ENCODE measurements at regions not wholly inside any gene's neighbourhood (a gene's known extent, or its start where the extent isn't known, plus 50 kb on each side); places are given as distances from the start of the nearest gene placed in this dataset.
"Not testable (repeated sequence)": the region's sequence is repeated elsewhere in the genome, so short reads cannot be mapped to it uniquely, and the experiment has no call there.

GRCh38 chr1:48068206-48068605 is 71.0 kb upstream of the TRABD2B start:
- H3K4me3 ChIP-seq (ENCODE audit: low read depth, low read length) = no peak overlapping the region
- no peak for TF ChIP-seq CTCF (IDR thresholded peaks at IDR 0.05; ENCODE audit: insufficient read depth, low read length)
- no peak for DNase-seq (ENCODE audit: low read depth)

DNA sequence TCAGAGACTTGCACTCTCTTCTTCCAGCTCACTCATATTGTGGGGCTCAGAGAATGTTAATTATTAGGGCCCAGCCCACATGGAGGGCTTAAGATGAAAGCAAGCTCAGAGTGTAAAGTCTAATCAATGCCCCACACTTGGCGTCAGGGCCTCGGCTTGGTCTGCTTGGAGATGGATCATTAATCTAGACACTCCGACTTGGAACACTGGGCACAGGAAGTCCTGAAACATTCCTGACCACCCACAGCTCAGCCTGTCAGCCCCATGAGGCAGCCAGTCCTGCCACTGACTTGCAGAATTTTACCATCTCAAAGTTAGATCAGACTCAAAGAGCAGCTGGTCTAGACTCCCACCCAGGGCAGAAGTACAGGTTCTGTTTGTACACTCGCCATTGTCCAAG is 69.8 kb upstream of the TRABD2B start:
- no peak overlapping the region for H3K4me3 ChIP-seq (ENCODE audit: low read depth, low read length)
- no peak for DNase-seq (ENCODE audit: low read depth)
- no peak for TF ChIP-seq CTCF (IDR thresholded peaks at IDR 0.05; ENCODE audit: insufficient read depth, low read length)

DNA sequence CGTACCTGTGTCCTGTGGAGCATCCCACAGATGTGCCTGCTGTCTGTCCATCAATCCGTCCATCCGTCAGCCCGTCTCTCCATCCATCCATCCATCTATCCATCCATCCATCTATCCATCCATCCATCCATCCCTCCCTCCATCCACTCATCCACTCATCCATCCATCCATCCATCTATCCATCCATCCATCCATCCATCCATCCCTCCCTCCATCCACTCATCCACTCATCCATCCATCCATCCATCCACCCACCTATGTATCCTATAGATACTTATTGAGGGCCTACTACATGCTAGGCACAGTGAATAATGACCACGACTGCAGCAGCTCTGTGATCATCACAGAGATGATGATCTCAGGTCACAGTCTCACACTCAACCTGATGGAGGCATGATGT is 67.5 kb upstream of the TRABD2B start:
- H3K4me3 ChIP-seq (ENCODE audit: low read depth, low read length); DNase-seq (ENCODE audit: low read depth): not testable (repeated sequence)

DNA sequence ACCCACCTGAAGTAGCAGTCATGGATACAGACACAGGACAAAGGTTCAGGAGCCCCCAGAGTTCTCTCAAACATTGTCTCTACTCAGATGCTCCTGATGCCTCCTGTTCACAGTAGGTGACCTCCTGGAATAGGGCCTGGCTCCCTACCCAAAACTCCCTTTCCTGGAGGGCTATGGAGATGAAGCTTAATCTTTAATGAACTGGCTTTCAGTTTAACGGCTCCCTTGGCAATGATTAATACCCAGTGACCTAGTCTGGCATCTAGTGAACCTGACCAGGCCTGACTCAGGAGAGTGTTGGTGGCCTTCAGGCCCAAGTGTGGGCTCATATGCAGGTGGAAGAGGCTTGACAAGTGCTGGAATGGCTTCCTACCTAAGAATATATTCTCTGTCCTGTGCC is 65.2 kb upstream of the TRABD2B start:
- no peak for DNase-seq (ENCODE audit: low read depth)
- H3K4me3 ChIP-seq (ENCODE audit: low read depth, low read length) = no peak overlapping the region
- no peak for TF ChIP-seq CTCF (IDR thresholded peaks at IDR 0.05; ENCODE audit: insufficient read depth, low read length)

DNA sequence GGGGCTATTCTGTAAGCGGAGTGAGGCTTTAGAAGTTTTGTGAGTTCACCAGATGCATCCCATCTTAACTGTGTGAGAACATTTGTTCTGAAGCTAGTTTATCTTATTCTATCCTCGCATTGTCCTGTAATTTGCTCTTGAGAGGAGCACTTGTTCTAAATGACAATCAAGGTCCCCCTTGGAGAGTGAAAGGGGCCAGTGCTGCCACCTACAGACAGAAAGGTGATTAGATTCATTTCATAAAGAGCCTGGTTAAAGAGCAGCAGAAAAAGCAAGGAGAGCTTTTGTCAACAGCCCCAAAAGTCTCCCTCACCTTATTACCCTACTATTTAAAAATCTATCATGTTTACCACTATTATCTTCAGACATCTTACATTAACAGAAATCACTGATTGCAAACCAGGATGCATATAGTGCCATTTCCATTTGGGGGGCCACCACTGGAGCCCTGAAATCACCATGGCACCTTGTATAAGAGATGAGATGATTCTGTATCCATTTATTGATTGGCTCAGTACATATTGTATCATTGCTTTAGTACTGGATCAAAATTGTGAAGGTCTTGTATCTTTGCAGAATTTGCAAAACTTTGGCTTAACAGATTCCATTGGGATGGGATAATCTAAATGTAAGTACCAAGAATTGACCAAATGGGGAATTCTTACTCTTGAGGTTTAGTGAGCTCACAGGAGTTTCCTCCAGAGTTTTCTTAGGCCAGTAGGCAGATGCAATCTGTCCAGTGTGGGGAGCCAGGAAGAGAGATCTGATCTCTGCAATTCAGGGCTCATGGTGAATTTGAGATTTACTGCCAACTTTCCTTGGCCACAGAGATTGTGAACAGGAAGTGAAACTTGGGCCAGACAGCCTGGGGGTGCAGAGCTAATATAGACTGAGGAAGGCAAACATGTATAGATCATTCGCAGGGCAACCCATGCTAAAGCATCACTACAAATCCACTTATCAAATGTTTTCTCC is 64.3 kb upstream of the TRABD2B start:
- TF ChIP-seq CTCF (IDR thresholded peaks at IDR 0.05; ENCODE audit: insufficient read depth, low read length) = peak; percentile 63
- H3K4me3 ChIP-seq (ENCODE audit: low read depth, low read length) = no peak overlapping the region
- DNase-seq (ENCODE audit: low read depth) = peak; percentile 53

DNA sequence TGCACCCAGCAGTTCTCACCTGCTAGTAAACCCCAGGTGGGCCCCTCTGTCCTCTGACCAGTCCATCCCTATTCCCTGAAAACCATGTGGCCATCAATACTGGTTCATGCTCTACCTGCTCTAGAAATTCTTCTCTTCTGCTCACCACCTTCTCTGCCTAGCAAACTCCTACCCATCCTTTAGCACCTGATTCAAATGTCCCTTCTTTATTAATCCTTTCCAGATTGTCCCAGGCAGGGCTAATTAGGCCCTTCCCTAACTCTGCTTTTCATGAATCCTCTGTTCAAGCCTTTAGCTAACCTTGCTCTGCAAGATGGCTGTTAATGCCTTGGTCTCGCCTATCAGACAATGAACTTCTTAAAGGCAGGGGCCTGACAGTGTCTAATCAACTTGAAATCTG is 62.1 kb upstream of the TRABD2B start:
- H3K4me3 ChIP-seq (ENCODE audit: low read depth, low read length) = no peak overlapping the region
- no peak for TF ChIP-seq CTCF (IDR thresholded peaks at IDR 0.05; ENCODE audit: insufficient read depth, low read length)
- DNase-seq (ENCODE audit: low read depth) = no peak

DNA sequence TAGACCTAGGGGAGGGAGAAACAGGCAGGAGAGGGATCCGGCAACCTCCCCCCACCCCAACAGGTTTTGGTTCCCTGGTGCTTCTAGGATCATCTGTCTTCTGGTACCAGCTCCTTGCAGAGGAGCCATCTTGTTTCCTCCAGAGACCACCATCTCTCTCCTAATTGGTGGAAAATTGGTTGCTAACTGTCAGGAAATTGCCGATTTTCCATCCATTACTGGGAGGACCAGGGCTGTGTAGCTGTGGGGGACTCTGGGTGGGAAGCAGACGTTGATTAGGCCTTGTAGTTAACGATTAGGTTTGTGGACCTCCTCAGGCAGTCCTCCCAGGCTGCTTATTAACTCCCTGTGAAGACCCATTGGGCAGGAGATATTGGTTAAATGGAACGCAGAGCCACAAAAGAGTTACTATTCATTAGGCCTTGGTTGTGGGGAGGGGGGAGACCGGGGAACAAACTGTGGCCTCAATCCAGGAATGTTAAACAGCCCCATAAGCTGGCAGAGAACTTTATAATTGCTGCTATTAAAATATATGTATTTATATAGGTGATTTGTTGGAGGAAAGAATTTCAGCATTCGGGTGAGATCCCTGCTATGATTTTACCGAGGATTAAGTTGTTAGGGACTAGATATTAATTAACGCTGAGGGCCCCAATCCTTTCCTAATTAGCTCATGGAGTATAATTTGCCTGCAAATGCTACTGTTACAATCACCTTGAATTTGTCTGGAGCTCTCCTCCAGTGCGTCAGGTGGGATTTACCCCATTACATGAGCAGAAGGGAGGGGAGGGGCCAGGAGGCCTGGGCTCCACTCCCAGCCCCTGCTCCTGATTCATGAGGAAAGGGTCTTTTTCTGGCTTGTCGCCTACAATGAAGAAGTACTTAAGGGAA is 61.2 kb upstream of the TRABD2B start:
- no peak overlapping the region for H3K4me3 ChIP-seq (ENCODE audit: low read depth, low read length)
- no peak for TF ChIP-seq CTCF (IDR thresholded peaks at IDR 0.05; ENCODE audit: insufficient read depth, low read length)
- no peak for DNase-seq (ENCODE audit: low read depth)
